Endothelial cell of hepatic sinusoid (primary cell): ENCODE measurements at regions not wholly inside any gene's neighbourhood (a gene's known extent, or its start where the extent isn't known, plus 50 kb on each side); places are given as distances from the start of the nearest gene placed in this dataset.
"Not testable (repeated sequence)": the region's sequence is repeated elsewhere in the genome, so short reads cannot be mapped to it uniquely, and the experiment has no call there.

ENCODE experiments used
- in situ Hi-C: cut with HindIII; loops from 2 replicates; pipeline ENCODE4 v1.10.0; 2017; ENCODE audit warnings: low sequenced_read_pairs

DNA sequence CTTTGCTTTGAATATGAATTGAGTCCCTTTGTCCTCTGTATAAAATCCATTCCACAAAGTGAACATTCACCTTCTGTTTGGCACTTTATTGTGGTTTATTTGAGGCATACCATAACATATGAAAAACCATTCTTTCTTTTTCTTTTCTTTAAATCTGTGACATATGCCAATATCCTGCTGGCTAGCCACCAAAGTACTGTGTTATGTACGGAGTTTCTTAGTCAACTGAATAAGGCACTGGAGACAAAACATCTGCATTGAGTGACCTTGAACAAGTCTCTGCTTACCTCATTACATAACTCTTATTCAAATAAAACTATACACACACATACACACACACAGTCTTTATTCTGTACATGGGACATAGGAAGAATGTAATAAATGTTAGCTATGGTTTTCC lies 872.8 kb downstream of the C4orf33 start:
- in situ Hi-C loops, result no loop called here

DNA sequence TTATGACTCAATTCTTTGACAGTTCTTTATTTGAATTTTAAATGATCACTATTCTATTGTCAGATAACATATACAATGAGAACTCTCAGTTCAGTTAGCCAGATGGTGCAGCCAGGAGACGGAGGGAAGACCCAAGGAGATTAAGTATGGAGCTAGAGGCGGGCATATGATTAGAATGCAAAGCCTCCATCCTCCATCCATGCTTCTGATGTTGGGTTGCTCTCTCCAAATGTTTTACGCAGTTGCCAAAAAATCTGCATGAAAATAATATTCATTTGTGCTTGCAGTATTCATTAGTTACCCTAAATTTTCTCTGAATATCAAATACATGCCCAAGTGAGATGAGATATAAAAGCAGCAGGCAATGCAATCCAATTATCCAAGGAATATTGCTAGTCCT lies 874.8 kb downstream of the C4orf33 start:
- in situ Hi-C loops, result no loop called here

DNA sequence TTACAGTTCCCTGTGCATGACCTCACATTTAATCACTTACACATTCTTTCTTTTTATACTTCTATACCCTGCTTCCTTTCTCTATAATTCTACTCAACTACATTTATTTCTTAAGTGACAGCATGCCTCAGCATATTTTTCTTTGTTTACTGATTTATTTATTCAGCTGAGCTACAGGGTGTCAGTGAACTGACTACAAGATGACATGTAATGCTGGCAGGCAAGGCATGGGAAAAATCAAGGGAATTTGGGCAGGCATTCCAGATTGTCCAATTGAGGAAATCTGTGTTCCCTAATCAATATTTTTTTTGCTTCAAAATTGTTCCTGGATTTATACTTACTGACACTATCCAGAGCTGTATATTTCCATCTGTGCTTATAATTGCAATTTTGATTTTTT lies 875.5 kb downstream of the C4orf33 start:
- in situ Hi-C loops, result no loop called here

DNA sequence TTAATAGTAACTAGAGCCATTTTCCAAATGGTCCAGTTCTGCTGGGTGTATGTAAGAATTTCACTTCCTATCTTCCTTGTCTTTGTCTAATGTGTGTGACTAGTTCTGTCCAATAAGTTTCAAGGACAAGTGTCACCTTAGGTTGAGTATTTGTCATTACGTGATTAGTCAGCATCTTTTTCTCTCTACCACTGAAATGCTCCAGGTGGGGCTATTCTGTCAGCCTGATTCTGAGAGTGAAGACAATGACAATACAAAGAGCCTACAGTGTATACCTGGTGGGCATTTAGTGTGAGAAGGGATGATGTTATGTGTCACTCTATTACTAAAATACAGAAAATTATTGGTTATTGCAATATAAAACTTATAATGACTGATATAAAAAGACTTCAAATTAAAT lies 876.3 kb downstream of the C4orf33 start:
- in situ Hi-C loops, result no loop called here

DNA sequence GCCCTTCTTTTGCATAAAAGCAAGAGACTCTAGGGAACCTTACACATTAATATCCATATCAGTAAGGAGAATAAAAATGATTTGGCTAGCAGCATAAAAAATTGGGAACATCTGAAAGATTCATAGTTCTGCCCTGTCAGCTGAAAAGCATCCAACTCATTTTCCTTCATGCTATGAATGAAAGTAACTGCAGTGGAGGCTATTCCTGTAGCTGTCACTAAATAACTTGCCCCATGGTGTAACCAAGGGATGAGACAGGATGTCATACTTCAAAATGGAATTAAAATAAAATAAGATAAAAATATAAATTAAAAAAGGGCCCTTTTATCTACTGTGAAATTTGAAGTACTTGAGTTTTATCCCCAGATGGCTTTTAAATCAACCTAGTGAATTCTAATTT lies 878.8 kb downstream of the C4orf33 start:
- in situ Hi-C loops, result no loop called here

DNA sequence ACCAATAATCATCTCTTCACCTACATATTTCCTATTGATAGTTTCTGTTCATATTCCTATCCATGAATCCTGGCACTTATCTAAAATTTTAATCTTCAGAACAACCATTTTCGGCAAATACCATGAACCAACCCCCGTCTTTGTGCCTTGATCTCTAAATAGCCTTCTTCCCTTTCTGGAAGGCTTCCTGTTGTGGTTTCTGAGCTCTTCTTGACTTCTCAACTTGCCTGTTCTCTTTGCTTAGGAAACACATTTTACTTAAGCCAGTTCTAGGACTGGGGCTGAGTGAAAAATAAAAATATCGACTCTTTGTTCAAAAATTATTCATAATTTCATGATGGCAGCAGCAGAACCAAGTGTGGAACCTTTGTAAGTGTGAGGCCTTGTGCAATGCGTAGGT lies 882.4 kb downstream of the C4orf33 start:
- in situ Hi-C loops, result no loop called here

DNA sequence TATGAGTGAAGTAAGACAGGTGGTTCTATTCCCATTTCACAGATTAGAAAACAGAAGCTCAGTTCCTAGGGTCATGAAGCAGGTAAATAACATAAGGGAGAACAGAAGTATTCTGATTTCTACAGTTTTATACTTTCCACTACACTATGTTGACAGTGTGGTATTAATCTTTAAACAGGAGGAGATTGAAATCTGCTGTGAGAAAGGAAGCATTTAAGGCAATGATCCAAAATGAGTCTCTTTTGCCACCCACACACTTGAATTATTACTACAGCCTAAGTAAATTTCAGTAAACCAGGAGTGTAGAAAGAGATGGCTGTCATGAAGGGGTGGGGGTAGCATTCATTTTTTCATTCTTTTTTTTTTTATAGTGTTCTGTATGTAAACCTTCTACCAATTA lies 893.0 kb downstream of the C4orf33 start:
- in situ Hi-C loops, result no loop called here

DNA sequence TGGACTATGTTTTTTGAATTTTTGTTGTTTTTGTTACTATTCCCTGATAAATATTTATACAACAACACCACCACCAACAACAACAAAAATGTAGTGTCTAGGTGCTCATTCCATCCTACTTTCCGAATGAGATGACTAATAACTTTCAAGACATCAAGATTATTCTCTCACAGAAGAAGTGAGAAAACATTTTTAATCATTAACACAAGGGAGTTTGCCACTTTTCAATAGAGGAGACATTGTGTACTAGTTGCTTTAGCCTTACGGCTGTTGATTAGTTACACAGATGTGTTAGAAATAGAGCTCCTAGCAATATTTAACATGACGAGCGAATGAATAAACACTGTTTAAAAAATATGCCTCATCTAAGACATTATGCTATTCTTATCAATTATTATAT lies 898.8 kb downstream of the C4orf33 start:
- in situ Hi-C loops, result no loop called here

DNA sequence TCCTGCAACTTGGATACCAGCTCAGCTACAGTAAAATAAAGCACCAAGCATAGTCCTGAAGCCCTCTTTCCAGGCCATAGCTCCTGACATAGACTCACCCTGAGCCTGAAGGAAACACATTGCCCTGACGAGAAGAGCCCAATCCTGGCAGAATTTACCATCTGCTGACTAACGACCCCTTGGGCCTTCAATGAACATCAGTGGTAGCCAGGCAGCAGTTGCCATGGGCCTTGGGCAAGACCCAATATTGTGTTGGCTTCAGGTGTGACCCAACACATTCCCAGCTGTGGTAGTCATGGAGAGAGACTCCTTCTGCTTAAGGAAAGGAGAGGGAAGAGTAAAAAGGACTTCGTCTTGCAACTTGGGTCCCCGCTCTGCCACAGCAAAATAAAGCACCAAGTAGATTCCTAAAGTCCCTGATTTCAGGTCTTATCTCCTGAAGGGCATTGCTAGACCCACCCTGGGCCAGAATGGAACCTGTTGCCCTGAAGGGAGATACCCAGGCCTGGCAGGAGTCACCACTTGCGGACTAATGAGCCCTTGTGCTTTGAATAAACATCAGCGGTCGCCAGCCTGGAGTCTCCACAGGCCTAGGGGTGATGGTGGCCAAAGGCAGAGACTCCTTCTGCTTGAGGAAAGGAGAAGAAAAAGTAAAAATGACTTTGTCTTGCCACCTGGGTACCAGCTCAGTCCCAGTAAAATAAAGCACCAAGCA lies 902.6 kb downstream of the C4orf33 start:
- in situ Hi-C loops, result no loop called here

DNA sequence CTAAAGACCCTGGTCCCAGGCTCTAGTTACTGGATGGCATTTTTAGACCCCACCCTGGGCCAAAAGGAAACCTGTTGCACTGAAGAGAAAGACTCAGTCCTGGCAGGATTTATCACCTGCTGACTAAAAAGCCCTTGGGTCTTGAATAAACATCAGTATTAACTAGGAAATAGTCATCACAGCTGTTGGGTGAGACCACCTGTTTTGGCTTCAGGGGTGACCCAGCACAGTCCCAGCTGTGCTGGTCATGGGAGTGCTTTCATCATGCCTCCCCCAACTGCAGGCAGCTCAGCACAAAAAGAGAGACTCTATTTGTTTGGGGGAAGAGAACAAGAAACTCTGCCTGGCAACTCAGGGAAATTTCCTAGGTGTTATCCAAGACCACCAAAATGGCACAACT lies 903.2 kb downstream of the C4orf33 start:
- in situ Hi-C loops, result no loop called here

DNA sequence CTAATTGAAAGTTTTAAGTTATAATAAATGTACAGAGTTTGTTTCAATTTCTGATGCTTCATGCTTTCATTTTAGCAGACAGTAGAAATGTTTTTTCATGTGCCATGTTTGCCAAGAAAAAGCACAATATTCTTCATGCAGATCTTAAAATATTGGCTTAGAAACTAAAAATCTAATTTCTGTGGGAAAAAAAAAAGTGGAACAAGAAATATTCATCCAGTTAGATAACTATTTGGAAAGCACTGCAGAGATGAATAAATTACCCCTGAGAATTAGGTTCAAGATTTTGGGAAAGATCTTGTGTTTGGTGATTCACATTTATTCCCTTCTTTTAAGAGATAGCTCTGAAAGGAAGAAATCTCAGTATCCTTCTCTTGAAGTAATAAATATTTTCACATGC lies 912.5 kb downstream of the C4orf33 start:
- in situ Hi-C loops, result no loop called here

DNA sequence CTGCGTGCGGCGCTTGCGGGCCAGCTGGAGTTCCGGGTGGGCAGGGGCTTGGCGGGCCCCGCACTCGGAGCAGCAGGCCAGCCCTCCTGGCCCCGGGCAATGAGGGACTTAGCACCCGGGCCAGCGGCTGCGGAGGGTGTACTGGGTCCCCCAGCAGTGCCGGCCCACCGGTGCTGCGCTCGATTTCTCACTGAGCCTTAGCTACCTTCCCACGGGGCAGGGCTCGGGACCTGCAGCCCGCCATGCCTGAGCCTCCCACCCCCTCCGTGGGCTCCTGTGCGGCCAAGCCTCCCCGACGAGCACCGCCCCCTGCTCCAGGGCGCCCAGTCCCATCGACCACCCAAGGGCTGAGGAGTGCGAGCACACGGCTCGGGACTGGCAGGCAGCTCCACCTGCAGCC lies 916.9 kb downstream of the C4orf33 start:
- in situ Hi-C loops, result not testable (repeated sequence)

DNA sequence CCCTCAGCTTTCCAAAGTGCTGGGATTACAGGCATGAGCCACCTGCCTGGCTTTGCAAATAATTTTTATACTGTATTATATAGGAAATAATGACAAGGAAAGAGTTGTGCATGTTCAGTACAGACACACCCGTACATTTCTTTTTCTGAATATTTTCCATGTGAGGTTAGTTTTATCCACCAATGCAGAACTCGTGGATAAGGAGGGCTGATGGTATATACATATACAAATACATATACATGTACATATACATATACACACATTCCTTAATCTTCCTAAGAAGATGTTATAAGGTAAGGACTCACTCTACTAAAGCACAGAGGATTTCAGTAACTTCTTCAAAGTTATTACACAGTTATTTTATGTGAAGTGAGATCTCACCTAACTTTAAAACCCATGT lies 925.8 kb downstream of the C4orf33 start:
- in situ Hi-C loops, result no loop called here

DNA sequence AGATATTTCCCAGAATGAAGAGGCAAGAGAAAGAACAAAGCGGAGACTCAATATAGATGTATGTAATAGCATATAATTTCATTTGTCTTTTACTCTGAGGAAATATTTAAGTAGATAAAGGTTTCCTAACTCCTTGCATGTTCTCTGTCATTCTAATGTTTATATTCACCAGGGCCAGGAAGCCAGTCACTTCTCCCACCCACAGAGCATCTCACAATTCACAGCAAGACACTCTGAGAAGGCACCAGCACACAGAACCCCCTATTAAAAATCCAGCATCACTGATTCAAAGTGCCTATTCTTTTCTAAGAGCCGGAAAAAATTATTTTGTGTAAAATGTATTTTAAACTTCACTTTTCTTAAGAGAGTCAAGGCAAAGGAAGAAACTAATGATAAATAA lies 927.1 kb downstream of the C4orf33 start:
- in situ Hi-C loops, result no loop called here

DNA sequence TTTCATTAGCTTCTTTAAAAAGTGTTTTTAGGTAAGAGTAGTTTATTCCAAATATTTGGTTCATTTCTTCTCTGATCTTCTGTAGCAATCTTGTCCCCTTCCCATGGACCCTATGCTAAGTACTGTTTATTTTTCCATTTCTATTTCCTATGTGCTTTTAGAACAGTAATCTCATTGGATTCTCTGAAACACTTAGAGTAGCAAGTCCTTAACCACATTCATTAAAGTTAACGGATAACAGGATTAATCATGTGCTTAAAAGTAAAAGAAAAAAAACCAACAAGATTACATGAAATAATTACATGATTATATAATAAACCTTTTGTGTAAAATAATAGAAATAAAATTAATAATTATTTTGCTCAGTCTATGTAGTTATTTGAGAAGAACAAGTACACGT lies 929.7 kb downstream of the C4orf33 start:
- in situ Hi-C loops, result no loop called here

DNA sequence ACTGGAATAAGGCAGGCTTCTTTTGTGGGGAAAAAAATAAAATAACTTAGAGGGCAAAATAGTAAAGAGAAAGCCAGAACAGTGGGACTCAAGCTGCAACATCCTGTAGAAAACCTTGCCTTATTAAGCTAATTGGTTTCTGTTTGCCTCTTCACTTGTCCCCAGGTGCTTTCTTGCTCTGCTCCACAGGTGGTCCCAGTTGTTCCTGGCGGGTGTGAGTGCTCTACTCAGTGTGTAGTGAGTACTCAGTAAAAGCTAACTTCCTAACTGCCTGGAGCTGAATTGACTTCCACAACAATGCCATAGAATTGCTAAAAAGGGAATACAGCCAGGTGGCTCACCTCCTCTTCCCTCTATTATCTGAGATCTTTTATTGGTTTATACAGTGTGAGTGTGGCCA lies 930.2 kb downstream of the C4orf33 start:
- in situ Hi-C loops, result no loop called here

DNA sequence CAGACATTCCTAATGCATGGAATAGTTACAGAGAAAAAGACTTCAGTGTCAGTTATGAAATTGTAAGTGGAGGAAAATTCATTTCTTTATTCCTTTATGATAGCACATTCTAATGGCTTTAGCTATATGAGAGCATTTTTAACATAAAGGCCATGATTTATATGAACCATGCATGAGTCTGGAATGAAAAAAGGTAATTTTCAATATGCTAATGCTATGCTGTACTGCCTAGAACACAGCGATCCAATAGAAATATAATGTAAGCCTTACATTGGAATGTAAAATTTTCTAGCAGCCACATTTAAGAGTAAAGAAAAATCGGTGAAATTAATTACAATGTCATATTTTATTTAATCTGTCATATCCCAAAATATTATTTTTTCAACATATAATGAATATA lies 932.0 kb downstream of the C4orf33 start:
- in situ Hi-C loops, result no loop called here

DNA sequence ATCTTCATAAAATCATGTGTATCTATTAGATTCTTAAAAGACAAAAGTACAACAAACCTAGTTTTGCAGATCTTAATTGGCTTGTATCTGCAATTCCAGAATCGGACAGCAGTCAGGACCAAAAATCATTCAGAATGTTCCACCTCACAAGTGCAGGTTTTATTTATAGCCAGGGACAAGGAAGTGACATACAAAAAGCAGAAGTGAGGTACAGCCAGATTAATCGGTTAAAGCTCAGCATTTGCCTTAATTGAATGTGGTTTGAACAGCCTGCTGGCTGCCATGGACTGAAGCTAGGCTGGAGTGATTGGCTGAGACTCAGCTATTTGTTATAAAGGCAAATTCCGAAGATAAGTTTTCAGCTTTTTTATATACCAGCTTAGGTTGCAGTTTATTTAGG lies 932.6 kb downstream of the C4orf33 start:
- in situ Hi-C loops, result no loop called here

DNA sequence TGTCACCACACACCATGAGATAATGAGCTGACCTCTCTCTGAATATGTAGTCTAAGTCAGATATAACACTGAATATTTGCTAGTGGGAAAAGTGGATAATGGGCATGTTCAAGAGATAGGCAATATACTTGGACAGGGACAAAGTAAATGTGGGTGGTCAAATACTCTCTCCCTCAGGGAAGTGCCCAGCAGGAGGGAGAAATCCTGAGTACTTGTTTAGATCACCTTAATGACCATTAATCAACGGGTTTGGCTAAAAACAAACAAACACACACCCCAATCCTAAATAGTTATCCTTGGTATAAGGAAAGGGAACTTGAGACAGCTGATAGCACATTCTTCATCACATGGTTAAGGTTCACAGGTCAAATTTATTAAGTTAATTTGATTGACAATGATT lies 933.5 kb downstream of the C4orf33 start:
- in situ Hi-C loops, result no loop called here

DNA sequence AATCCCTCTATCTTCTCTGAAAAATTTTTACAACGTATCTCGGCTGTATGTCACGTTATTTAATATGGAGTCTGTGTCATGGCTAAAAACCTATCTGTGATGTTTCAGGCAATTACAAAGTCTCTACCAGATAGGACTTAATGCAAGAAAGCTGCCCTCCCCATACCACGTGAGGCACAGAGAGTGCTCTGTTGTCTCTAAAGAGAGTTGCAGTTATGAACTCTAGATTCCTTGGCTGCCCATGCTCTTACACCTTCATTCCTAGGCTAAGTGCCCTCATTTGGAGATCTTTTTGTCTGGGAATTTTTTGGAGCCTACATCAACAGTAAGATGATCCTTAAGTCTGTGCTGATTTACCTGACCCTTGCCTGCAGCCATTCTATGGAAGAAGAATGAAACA lies 935.9 kb downstream of the C4orf33 start:
- in situ Hi-C loops, result no loop called here

DNA sequence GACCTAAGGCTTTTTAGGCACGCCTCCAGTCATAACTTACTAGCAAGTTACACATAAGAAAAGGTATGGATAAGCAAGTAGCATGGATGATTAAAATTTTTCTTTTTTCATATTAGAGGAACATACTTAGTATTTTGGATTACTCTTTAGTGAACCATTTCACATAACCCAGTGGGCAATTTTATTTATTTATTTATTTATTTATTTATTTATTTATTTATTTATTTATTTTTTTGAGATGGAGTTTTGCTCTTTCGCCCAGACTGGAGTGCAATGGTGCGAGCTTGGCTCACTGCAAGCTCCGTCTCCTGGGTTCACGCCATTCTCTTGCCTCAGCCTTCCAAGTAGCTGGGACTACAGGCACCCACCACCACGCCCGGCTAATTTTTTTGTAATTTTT lies 937.7 kb downstream of the C4orf33 start:
- in situ Hi-C loops, result not testable (repeated sequence)

DNA sequence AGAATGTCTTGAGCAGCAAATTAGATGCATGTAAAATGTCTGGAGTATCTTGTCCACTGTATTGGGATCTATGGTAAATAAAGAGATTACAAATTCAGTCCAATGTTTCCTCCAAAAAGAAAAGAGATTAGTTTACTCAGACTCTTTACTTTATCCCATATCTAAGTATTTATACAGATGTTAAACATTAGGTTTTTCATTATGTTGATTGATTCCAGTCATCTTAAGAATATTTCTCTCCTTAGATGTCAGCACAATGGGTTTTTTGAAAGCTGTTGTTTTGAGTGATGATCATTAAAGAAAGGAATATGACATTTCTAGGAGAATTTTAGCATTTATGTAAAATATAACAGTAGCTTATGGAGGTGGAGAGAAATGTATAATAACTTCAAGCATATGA lies 938.9 kb downstream of the C4orf33 start:
- in situ Hi-C loops, result no loop called here

DNA sequence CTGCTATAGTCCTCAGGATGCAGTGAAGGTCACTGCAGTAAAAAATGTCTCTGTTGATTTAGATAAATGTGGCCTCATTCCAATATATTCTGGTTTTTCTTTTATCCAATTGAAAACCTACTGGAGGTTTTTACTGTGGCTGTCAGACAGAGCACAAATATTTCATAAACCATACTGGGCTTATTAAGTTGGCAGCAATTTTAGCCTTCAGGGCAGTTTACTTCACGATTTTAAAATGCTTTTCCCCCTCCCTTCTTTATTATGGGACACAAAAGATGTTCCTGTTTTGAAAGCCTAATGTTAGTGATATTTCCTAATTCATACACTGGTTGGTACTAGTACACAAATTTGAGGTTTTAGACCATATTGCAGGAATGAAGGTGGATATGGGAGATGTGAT lies 939.4 kb downstream of the C4orf33 start:
- in situ Hi-C loops, result no loop called here
